ENCODE measurements at regions not wholly inside any gene's neighbourhood (a gene's known extent, or its start where the extent isn't known, plus 50 kb on each side); places are given as distances from the start of the nearest gene placed in this dataset.
"Not testable (repeated sequence)": the region's sequence is repeated elsewhere in the genome, so short reads cannot be mapped to it uniquely, and the experiment has no call there.

DNA sequence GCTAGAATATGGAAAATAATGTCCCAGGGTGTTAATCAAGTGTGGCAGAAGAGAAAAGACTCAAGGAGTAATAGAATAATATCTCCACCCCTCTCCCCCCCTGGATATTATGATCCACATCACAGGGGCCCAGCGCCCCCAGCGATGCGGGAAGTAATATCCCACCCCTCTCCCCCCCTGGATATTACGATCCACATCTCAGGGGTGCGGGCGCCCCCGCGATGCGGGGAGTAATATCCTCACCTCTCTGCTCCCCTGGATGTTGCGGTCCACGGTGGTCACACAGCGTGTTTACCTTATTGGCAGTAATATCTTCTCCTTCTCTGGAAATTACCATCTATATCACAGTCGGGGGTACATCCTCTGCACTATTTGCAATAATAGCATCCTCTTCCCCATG lies 97.1 kb upstream of the OSBPL11 start:
- Mint-ChIP-seq H3K27ac (ENCODE audit: low read depth, unreplicated experiment) (no peak overlapping the region), H3K4me3 (ENCODE audit: unreplicated experiment) (no peak overlapping the region), H3K36me3 (ENCODE audit: insufficient read depth, unreplicated experiment) (no peaks in the 10 kb centered on the region), H3K4me1 (ENCODE audit: insufficient read depth, unreplicated experiment) (no peaks in the 10 kb centered on the region), H3K27me3 (ENCODE audit: insufficient read depth, unreplicated experiment) (no peaks in the 10 kb centered on the region), H3K9me3 (ENCODE audit: unreplicated experiment) (no peaks in the 10 kb centered on the region)
- BruUV-seq (replicated peaks): no TSS peak
- TF ChIP-seq, protein P1, sequence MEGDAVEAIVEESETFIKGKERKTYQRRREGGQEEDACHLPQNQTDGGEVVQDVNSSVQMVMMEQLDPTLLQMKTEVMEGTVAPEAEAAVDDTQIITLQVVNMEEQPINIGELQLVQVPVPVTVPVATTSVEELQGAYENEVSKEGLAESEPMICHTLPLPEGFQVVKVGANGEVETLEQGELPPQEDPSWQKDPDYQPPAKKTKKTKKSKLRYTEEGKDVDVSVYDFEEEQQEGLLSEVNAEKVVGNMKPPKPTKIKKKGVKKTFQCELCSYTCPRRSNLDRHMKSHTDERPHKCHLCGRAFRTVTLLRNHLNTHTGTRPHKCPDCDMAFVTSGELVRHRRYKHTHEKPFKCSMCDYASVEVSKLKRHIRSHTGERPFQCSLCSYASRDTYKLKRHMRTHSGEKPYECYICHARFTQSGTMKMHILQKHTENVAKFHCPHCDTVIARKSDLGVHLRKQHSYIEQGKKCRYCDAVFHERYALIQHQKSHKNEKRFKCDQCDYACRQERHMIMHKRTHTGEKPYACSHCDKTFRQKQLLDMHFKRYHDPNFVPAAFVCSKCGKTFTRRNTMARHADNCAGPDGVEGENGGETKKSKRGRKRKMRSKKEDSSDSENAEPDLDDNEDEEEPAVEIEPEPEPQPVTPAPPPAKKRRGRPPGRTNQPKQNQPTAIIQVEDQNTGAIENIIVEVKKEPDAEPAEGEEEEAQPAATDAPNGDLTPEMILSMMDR (IDR thresholded peaks at IDR 0.05; ENCODE audit: unreplicated experiment): no peak
- intact Hi-C loops (cut with micrococcal nuclease): no loop called here
- ChIA-PET CTCF (no interaction called here), POLR2A (no interaction called here)
- DNase-seq (ENCODE audit: unreplicated experiment): no peak

GRCh38 chr3:125693887-125694286 lies 98.6 kb upstream of the OSBPL11 start:
- Mint-ChIP-seq H3K4me1 (ENCODE audit: insufficient read depth, unreplicated experiment) (no peaks in the 10 kb centered on the region), H3K27me3 (ENCODE audit: insufficient read depth, unreplicated experiment) (no peaks in the 10 kb centered on the region), H3K9me3 (ENCODE audit: unreplicated experiment) (no peaks in the 10 kb centered on the region), H3K4me3 (ENCODE audit: unreplicated experiment) (no peak overlapping the region), H3K36me3 (ENCODE audit: insufficient read depth, unreplicated experiment) (no peaks in the 10 kb centered on the region), H3K27ac (ENCODE audit: low read depth, unreplicated experiment) (no peak overlapping the region)
- ChIA-PET POLR2A (interaction anchor here (1.0 kb wide), 1 partner anchor 46 kb away, joined by 4 read pairs; no protein-coding TSS in a partner anchor), CTCF (no interaction called here)
- DNase-seq (ENCODE audit: unreplicated experiment): no peak
- no TSS peak for BruUV-seq (replicated peaks)
- TF ChIP-seq, protein P1 (IDR thresholded peaks at IDR 0.05; ENCODE audit: unreplicated experiment): no peak
- intact Hi-C loops (cut with micrococcal nuclease): no loop called here

DNA sequence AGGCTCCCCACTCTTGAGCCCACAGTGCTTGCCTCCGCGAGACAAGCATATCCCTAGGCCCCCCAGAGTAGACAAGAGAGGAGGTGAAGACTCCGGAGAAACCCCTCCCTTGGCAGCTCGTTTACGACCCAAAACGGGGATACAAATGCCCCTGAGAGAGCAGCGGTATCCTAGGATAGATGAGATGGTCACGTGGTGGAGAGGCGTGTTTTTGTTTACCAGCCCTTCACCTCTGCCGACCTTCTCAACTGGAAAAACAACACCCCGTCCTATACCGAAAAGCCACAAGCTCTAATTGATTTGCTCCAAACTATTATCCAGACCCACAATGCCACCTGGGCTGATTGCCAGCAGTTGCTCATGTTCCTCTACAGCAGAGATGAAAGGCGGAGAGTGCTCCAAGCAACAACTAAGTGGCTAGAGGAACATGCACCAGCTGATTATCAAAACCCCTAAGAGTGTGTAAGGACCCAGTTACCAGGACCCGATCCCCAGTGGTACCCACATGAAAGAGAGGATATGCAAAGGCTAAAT lies 99.5 kb upstream of the OSBPL11 start:
- no peak for DNase-seq (ENCODE audit: unreplicated experiment)
- intact Hi-C loops (cut with micrococcal nuclease): no loop called here
- Mint-ChIP-seq H3K4me3 (ENCODE audit: unreplicated experiment) (no peak overlapping the region), H3K27me3 (ENCODE audit: insufficient read depth, unreplicated experiment) (no peaks in the 10 kb centered on the region), H3K9me3 (ENCODE audit: unreplicated experiment) (no peaks in the 10 kb centered on the region), H3K36me3 (ENCODE audit: insufficient read depth, unreplicated experiment) (no peaks in the 10 kb centered on the region), H3K27ac (ENCODE audit: low read depth, unreplicated experiment) (no peak overlapping the region), H3K4me1 (ENCODE audit: insufficient read depth, unreplicated experiment) (no peaks in the 10 kb centered on the region)
- ChIA-PET CTCF (interaction anchor here (0.7 kb wide), 1 partner anchor 74 kb away, joined by 4 read pairs; no protein-coding TSS in a partner anchor), POLR2A (interaction anchor here (0.5 kb wide), 1 partner anchor 540 kb away, joined by 3 read pairs; no protein-coding TSS in a partner anchor)
- TF ChIP-seq, protein P1 (IDR thresholded peaks at IDR 0.05; ENCODE audit: unreplicated experiment): no peak
- no TSS peak for BruUV-seq (replicated peaks)

- H3K4me1 Mint-ChIP-seq (ENCODE audit: insufficient read depth, unreplicated experiment): no peaks in the 10 kb centered on the region
- no peak for DNase-seq (ENCODE audit: unreplicated experiment)
- intact Hi-C loops (cut with micrococcal nuclease): no loop called here
- H3K4me3 Mint-ChIP-seq (ENCODE audit: unreplicated experiment): no peak overlapping the region
- TF ChIP-seq, protein P1 (IDR thresholded peaks at IDR 0.05; ENCODE audit: unreplicated experiment): no peak
- H3K9me3 Mint-ChIP-seq (ENCODE audit: unreplicated experiment): no peaks in the 10 kb centered on the region
- BruUV-seq (replicated peaks): no TSS peak
- no peaks in the 10 kb centered on the region for H3K27me3 Mint-ChIP-seq (ENCODE audit: insufficient read depth, unreplicated experiment)
- POLR2A ChIA-PET: no interaction called here
- H3K36me3 Mint-ChIP-seq (ENCODE audit: insufficient read depth, unreplicated experiment): no peaks in the 10 kb centered on the region
- no peak overlapping the region for H3K27ac Mint-ChIP-seq (ENCODE audit: low read depth, unreplicated experiment)
- CTCF ChIA-PET: interaction anchor here (0.7 kb wide), 1 partner anchor 75 kb away, joined by 4 read pairs; no protein-coding TSS in a partner anchor
These were observed 100.4 kb upstream of the OSBPL11 start for GRCh38 chr3:125695688-125696087.

DNA sequence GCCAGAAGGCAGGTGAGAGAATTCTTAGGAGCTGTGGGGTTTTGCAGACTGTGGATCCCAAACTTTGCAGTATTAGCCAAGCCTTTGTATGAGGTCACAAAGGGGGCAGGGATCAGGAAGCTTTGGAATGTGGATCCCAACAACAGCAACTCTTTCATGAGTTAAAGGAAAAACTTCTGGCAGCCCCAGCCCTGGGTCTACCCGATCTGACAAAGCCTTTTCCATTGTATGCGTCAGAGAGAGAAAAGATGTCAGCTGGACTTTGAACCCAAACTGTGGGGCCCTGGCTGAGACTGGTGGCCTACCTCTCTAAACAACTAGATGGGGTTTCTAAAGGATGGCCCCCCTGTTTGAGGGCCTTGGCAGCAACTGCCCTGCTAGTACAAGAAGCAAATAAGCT lies 101.8 kb upstream of the OSBPL11 start:
- POLR2A ChIA-PET; H3K27me3 Mint-ChIP-seq (ENCODE audit: insufficient read depth, unreplicated experiment); BruUV-seq (replicated peaks); DNase-seq (ENCODE audit: unreplicated experiment); intact Hi-C loops (cut with micrococcal nuclease); H3K9me3 Mint-ChIP-seq (ENCODE audit: unreplicated experiment); H3K27ac Mint-ChIP-seq (ENCODE audit: low read depth, unreplicated experiment); H3K4me1 Mint-ChIP-seq (ENCODE audit: insufficient read depth, unreplicated experiment); H3K36me3 Mint-ChIP-seq (ENCODE audit: insufficient read depth, unreplicated experiment); H3K4me3 Mint-ChIP-seq (ENCODE audit: unreplicated experiment): not testable (repeated sequence)
- CTCF ChIA-PET: interaction anchor here (1.2 kb wide), 1 partner anchor 33 kb away, joined by 3 read pairs; no protein-coding TSS in a partner anchor
